ENCODE measurements at regions not wholly inside any gene's neighbourhood (a gene's known extent, or its start where the extent isn't known, plus 50 kb on each side); places are given as distances from the start of the nearest gene placed in this dataset.

- BruUV-seq (replicated peaks) = no TSS peak
- ChIA-PET POLR2A (ENCODE audit: unreplicated experiment) (no interaction called here), CTCF (no interaction called here)
- H3K79me2 ChIP-seq (ENCODE audit: low read depth) = peaks cover 76% of the 10 kb centered on the region
- no peaks in the 10 kb centered on the region for H3K27me3 ChIP-seq (ENCODE audit: insufficient read depth, low read depth)
- H3K4me1 ChIP-seq (replicated peaks; ENCODE audit: insufficient read depth) = peaks cover under 1% of the 10 kb centered on the region; the same call in 1 of the 2 replicates
- H3K36me3 ChIP-seq (ENCODE audit: low read depth) = no peaks in the 10 kb centered on the region
- no peak overlapping the region for H2AFZ ChIP-seq
- H3K9me3 ChIP-seq (ENCODE audit: insufficient read depth, low read depth) = no peaks in the 10 kb centered on the region
- peaks cover 20% of the 10 kb centered on the region for H4K20me1 ChIP-seq (ENCODE audit: insufficient read depth)
- DNase-seq = no peak
- H3K4me3 ChIP-seq = no peak overlapping the region
- H3K4me2 ChIP-seq = no peak overlapping the region
- H3K9me2 ChIP-seq (ENCODE audit: insufficient read depth) = 0 out of 2 replicates have a peak, but pooled peaks cover 4% of the 10 kb centered on the region
- H3K27ac ChIP-seq = no peak overlapping the region
- intact Hi-C loops (cut with micrococcal nuclease; ENCODE audit: unreplicated experiment) = no loop called here
- TF ChIP-seq, protein P1, sequence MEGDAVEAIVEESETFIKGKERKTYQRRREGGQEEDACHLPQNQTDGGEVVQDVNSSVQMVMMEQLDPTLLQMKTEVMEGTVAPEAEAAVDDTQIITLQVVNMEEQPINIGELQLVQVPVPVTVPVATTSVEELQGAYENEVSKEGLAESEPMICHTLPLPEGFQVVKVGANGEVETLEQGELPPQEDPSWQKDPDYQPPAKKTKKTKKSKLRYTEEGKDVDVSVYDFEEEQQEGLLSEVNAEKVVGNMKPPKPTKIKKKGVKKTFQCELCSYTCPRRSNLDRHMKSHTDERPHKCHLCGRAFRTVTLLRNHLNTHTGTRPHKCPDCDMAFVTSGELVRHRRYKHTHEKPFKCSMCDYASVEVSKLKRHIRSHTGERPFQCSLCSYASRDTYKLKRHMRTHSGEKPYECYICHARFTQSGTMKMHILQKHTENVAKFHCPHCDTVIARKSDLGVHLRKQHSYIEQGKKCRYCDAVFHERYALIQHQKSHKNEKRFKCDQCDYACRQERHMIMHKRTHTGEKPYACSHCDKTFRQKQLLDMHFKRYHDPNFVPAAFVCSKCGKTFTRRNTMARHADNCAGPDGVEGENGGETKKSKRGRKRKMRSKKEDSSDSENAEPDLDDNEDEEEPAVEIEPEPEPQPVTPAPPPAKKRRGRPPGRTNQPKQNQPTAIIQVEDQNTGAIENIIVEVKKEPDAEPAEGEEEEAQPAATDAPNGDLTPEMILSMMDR (conservative IDR thresholded peaks at IDR 0.05) = no peak
- TF ChIP-seq EZH2 (IDR thresholded peaks at IDR 0.05; ENCODE audit: low read depth) = no peak
- no peaks in the 10 kb centered on the region for H3F3A ChIP-seq (ENCODE audit: insufficient read depth, low read depth)
Observed at GRCh38 chr2:78423631-78424030, 601.9 kb upstream of the REG3G start.

DNA sequence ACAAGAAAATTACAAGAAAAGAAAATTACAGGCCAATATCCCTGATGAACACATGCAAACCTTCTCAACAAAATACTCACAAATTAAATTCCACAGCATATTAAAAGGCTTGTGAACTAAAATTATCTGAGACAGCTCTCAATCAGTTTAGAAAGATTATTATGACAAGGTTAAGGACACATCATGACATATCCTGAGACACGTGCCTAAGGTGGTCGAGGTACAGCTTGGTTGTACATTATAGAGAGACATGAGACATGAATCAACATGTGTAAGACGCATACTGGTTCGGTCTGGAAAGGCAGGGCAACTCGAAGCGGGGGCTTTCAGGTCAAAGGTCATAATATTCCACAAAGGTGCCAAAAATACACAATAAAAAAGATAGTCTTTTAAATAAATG, 598.3 kb upstream of the REG3G start:
- peaks cover 70% of the 10 kb centered on the region for H3K79me2 ChIP-seq (ENCODE audit: low read depth)
- ChIA-PET CTCF (no interaction called here), POLR2A (ENCODE audit: unreplicated experiment) (no interaction called here)
- no peak for DNase-seq
- no peaks in the 10 kb centered on the region for H3K9me3 ChIP-seq (ENCODE audit: insufficient read depth, low read depth)
- no peak for TF ChIP-seq EZH2 (IDR thresholded peaks at IDR 0.05; ENCODE audit: low read depth)
- TF ChIP-seq, protein P1 (conservative IDR thresholded peaks at IDR 0.05) = no peak
- no peaks in the 10 kb centered on the region for H3K4me1 ChIP-seq (replicated peaks; ENCODE audit: insufficient read depth)
- H4K20me1 ChIP-seq (ENCODE audit: insufficient read depth) = peaks cover 33% of the 10 kb centered on the region
- intact Hi-C loops (cut with micrococcal nuclease; ENCODE audit: unreplicated experiment) = no loop called here
- H3K9me2 ChIP-seq (ENCODE audit: insufficient read depth) = 0 out of 2 replicates have a peak, but pooled peaks cover 3% of the 10 kb centered on the region
- no TSS peak for BruUV-seq (replicated peaks)
- H3K27ac ChIP-seq = no peak overlapping the region
- no peaks in the 10 kb centered on the region for H3K36me3 ChIP-seq (ENCODE audit: low read depth)
- no peaks in the 10 kb centered on the region for H3K27me3 ChIP-seq (ENCODE audit: insufficient read depth, low read depth)
- H2AFZ ChIP-seq = no peak overlapping the region
- no peak overlapping the region for H3K4me2 ChIP-seq
- H3F3A ChIP-seq (ENCODE audit: insufficient read depth, low read depth) = no peaks in the 10 kb centered on the region
- H3K4me3 ChIP-seq = no peak overlapping the region

- ChIA-PET POLR2A (ENCODE audit: unreplicated experiment) (no interaction called here), CTCF (no interaction called here)
- Histone ChIP-seq H3K36me3 (ENCODE audit: low read depth) (no peaks in the 10 kb centered on the region), H3K9me3 (ENCODE audit: insufficient read depth, low read depth) (no peaks in the 10 kb centered on the region), H3K27ac (no peak overlapping the region), H2AFZ (no peak overlapping the region), H3F3A (ENCODE audit: insufficient read depth, low read depth) (no peaks in the 10 kb centered on the region; the same call in 1 of the 2 replicates), H3K4me3 (no peak overlapping the region), H3K27me3 (ENCODE audit: insufficient read depth, low read depth) (no peaks in the 10 kb centered on the region), H3K9me2 (ENCODE audit: insufficient read depth) (no peaks in the 10 kb centered on the region), H3K79me2 (ENCODE audit: low read depth) (peaks cover 80% of the 10 kb centered on the region), H4K20me1 (ENCODE audit: insufficient read depth) (peaks cover 39% of the 10 kb centered on the region), H3K4me2 (no peak overlapping the region), H3K4me1 (replicated peaks; ENCODE audit: insufficient read depth) (no peaks in the 10 kb centered on the region)
- intact Hi-C loops (cut with micrococcal nuclease; ENCODE audit: unreplicated experiment) = no loop called here
- no TSS peak for BruUV-seq (replicated peaks)
- TF ChIP-seq, protein P1 (conservative IDR thresholded peaks at IDR 0.05) = 0 out of 2 replicates have a peak, but pooled peaks have one; percentile 20
- no peak for TF ChIP-seq EZH2 (IDR thresholded peaks at IDR 0.05; ENCODE audit: low read depth)
- no peak for DNase-seq
Observed at GRCh38 chr2:78431241-78431640, 594.3 kb upstream of the REG3G start.

All from PC-9 (cell line).